Anterior cingulate cortex (tissue), 58 donors: ENCODE measurements at regions not wholly inside any gene's neighbourhood (a gene's known extent, or its start where the extent isn't known, plus 50 kb on each side); places are given as distances from the start of the nearest gene placed in this dataset.
"Not testable (repeated sequence)": the region's sequence is repeated elsewhere in the genome, so short reads cannot be mapped to it uniquely, and the experiment has no call there.

Experiments
- DNase-seq, 58 donors: peaks; one replicate each; lab custom pipeline; 2025; lab: John Stamatoyannopoulos, UW

GRCh38 chr1:26626994-26627393 is 68.8 kb upstream of the ARID1A start:
- DNase-seq, result peak in 1 of 58 donors; percentile 2

GRCh38 chr1:26627954-26628353 is 67.9 kb upstream of the ARID1A start:
- peak in 1 of 58 donors; percentile 1 for DNase-seq

- no peak for DNase-seq
Measured at GRCh38 chr1:26630634-26631033, 65.2 kb upstream of the ARID1A start.

- DNase-seq, result not testable (repeated sequence)
Measured at GRCh38 chr1:26635800-26636199, 60.0 kb upstream of the ARID1A start.

- DNase-seq, result no peak
Measured at GRCh38 chr1:26645734-26646133, 50.1 kb upstream of the ARID1A start.
